SK-N-SH treated with all-trans-retinoic acid at 6 μM for 48 hours (cell line): ENCODE measurements at regions not wholly inside any gene's neighbourhood (a gene's known extent, or its start where the extent isn't known, plus 50 kb on each side); places are given as distances from the start of the nearest gene placed in this dataset.

Experiments
- ATAC-seq: fragments of 200-7000 bp; cut with Tn5 transposase; 3 replicates; pipeline ENCODE4 v1.9.1; 2020; ENCODE audit warnings: mild to moderate bottlenecking, moderate library complexity
- ARNTL ChIP-seq: fragments of 450-650 bp; formaldehyde crosslinking; IDR thresholded peaks from 2 replicates; pipeline ENCODE4 v1.5.0; 2020; ENCODE audit warnings: low read depth, mild to moderate bottlenecking, moderate library complexity, borderline replicate concordance
- BACH2 ChIP-seq: fragments of 250-450 bp; sonication (Bioruptor Pico); IDR thresholded peaks from 2 replicates; pipeline ENCODE4 v1.9.0; 2021; ENCODE audit warnings: mild to moderate bottlenecking, borderline replicate concordance
- ESRRG ChIP-seq: fragments of 250-450 bp; sonication (Bioruptor Pico); IDR thresholded peaks from 2 replicates; pipeline ENCODE4 v1.6.1; 2021; ENCODE audit warnings: mild to moderate bottlenecking
- GLIS3 ChIP-seq: fragments of 250-450 bp; sonication (Bioruptor Pico); IDR thresholded peaks from 2 replicates; pipeline ENCODE4 v1.5.0; 2020; ENCODE audit warnings: mild to moderate bottlenecking, moderate library complexity
- ISL1 ChIP-seq: fragments of 250-450 bp; sonication (Bioruptor Pico); IDR thresholded peaks from 2 replicates; pipeline ENCODE4 v2.1.2; 2022; ENCODE audit warnings: mild to moderate bottlenecking, moderate library complexity
- OSR1 ChIP-seq: fragments of 250-450 bp; sonication (Bioruptor Pico); IDR thresholded peaks from 2 replicates; pipeline ENCODE4 v1.8.0; 2022; ENCODE audit warnings: moderate library complexity, mild to moderate bottlenecking, inconsistent platforms
- PPARA ChIP-seq: fragments of 250-450 bp; sonication (Bioruptor Pico); IDR thresholded peaks from 2 replicates; pipeline ENCODE4 v1.5.0; 2020; ENCODE audit warnings: mild to moderate bottlenecking, borderline replicate concordance
- RARB ChIP-seq: fragments of 250-450 bp; sonication (Bioruptor Pico); IDR thresholded peaks from 2 replicates; pipeline ENCODE4 v1.8.0; 2021; ENCODE audit warnings: mild to moderate bottlenecking, moderate library complexity
- SNAI2 ChIP-seq: fragments of 250-450 bp; sonication (Bioruptor Pico); IDR thresholded peaks from 2 replicates; pipeline ENCODE4 v1.5.0; 2020; ENCODE audit warnings: mild to moderate bottlenecking, moderate library complexity
- TCF4 ChIP-seq: fragments of 250-450 bp; sonication (Bioruptor Pico); IDR thresholded peaks from 2 replicates; pipeline ENCODE4 v1.8.0; 2021; ENCODE audit warnings: mild to moderate bottlenecking, moderate library complexity, borderline replicate concordance
- TOX ChIP-seq: fragments of 250-450 bp; sonication (Bioruptor Pico); IDR thresholded peaks from 2 replicates; pipeline ENCODE4 v1.8.0; 2021; ENCODE audit warnings: mild to moderate bottlenecking, moderate library complexity, borderline replicate concordance
- ZC3H10 ChIP-seq: fragments of 250-450 bp; sonication (Bioruptor Pico); IDR thresholded peaks from 2 replicates; pipeline ENCODE4 v1.5.1; 2021; ENCODE audit warnings: mild to moderate bottlenecking, moderate library complexity
- ZFP3 ChIP-seq: fragments of 250-450 bp; sonication (Bioruptor Pico); IDR thresholded peaks from 2 replicates; pipeline ENCODE4 v1.5.0; 2020; ENCODE audit warnings: mild to moderate bottlenecking, moderate library complexity
- ZFP30 ChIP-seq: fragments of 450-650 bp; formaldehyde crosslinking; IDR thresholded peaks from 2 replicates; pipeline ENCODE4 v1.5.0; 2022; ENCODE audit warnings: mild to moderate bottlenecking, moderate library complexity
- ZNF565 ChIP-seq: fragments of 450-650 bp; formaldehyde crosslinking; conservative IDR thresholded peaks from 2 replicates; pipeline ENCODE4 v1.5.0; 2020; ENCODE audit warnings: low read depth, mild to moderate bottlenecking, moderate library complexity
- ZNF70 ChIP-seq: fragments of 450-650 bp; formaldehyde crosslinking; IDR thresholded peaks from 2 replicates; pipeline ENCODE4 v1.5.0; 2020; ENCODE audit warnings: mild to moderate bottlenecking, moderate library complexity
- ZNF8 ChIP-seq: fragments of 450-650 bp; formaldehyde crosslinking; IDR thresholded peaks from 2 replicates; pipeline ENCODE4 v1.5.0; 2020; ENCODE audit warnings: mild to moderate bottlenecking, moderate library complexity
- TF ChIP-seq, protein P1 (sequence below): fragments of 250-450 bp; sonication (Bioruptor Pico); IDR thresholded peaks from 2 replicates; pipeline ENCODE4 v1.8.0; 2020; ENCODE audit warnings: mild to moderate bottlenecking, moderate library complexity, borderline replicate concordance
- TF ChIP-seq, protein P2 (sequence below): fragments of 250-450 bp; sonication (Bioruptor Pico); IDR thresholded peaks from 2 replicates; pipeline ENCODE4 v1.5.1; 2020; ENCODE audit warnings: low read depth, mild to moderate bottlenecking, moderate library complexity
- TF ChIP-seq, protein P3 (sequence below): fragments of 250-450 bp; sonication (Bioruptor Pico); IDR thresholded peaks from 2 replicates; pipeline ENCODE4 v1.8.0; 2021; ENCODE audit warnings: low read depth, mild to moderate bottlenecking, moderate library complexity, borderline replicate concordance
- TF ChIP-seq, protein P4 (sequence below): fragments of 250-450 bp; sonication (Bioruptor Pico); IDR thresholded peaks from 2 replicates; pipeline ENCODE4 v1.5.0; 2020; ENCODE audit warnings: mild to moderate bottlenecking, moderate library complexity

DNA sequence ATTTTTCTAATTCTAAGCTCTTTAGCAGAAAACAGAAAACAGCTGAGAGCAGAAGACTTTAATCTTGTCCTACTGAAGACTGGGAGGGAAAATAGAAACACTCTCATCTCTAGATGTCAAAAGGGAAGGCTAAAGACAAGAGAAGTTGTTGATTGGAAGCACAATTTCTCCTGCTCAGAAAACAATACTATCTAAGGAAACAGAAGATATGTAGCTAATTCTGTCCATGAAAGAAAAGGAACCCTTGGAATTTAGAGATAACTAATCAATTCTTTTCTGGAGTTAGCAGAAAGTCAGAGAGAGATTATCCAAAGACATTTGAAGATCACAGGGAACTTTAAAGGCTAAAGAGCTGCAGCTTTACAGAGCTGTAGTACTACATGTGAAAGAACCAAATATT lies 126.2 kb downstream of the HSD17B3 start (continued):
- no peak for TF ChIP-seq ISL1 (CRISPR knock-in tag)

DNA sequence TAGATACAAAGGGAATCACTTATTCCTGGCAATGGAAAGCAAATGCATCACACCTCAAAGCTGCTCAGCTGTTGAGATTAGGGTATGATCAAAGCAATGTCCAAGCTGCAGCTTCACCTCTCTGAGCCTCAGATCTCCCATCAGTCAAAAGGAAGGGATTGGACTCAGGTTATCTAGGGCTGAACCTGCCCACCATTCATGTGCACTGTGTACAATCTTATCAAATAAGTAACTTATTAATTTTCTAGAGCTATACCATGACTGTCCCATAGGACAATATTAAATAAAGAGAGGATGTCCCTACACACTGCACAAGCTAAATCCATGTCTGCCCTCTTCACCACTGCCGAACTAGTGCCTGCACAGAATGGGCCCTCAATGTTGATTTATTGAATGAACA lies 127.0 kb downstream of the HSD17B3 start:
- no peak for ATAC-seq
- TF ChIP-seq ZNF8 (no peak), ARNTL (CRISPR knock-in tag) (no peak), TCF4 (CRISPR knock-in tag) (no peak), ISL1 (CRISPR knock-in tag) (no peak), RARB (CRISPR knock-in tag) (no peak), SNAI2 (CRISPR knock-in tag) (no peak), ZC3H10 (CRISPR knock-in tag) (no peak), ZFP30 (no peak), ZFP3 (CRISPR knock-in tag) (no peak), BACH2 (CRISPR knock-in tag) (no peak), TOX (no peak), PPARA (CRISPR knock-in tag) (no peak)
- TF ChIP-seq, protein P1, sequence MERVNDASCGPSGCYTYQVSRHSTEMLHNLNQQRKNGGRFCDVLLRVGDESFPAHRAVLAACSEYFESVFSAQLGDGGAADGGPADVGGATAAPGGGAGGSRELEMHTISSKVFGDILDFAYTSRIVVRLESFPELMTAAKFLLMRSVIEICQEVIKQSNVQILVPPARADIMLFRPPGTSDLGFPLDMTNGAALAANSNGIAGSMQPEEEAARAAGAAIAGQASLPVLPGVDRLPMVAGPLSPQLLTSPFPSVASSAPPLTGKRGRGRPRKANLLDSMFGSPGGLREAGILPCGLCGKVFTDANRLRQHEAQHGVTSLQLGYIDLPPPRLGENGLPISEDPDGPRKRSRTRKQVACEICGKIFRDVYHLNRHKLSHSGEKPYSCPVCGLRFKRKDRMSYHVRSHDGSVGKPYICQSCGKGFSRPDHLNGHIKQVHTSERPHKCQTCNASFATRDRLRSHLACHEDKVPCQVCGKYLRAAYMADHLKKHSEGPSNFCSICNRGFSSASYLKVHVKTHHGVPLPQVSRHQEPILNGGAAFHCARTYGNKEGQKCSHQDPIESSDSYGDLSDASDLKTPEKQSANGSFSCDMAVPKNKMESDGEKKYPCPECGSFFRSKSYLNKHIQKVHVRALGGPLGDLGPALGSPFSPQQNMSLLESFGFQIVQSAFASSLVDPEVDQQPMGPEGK = no peak
- TF ChIP-seq, protein P2, sequence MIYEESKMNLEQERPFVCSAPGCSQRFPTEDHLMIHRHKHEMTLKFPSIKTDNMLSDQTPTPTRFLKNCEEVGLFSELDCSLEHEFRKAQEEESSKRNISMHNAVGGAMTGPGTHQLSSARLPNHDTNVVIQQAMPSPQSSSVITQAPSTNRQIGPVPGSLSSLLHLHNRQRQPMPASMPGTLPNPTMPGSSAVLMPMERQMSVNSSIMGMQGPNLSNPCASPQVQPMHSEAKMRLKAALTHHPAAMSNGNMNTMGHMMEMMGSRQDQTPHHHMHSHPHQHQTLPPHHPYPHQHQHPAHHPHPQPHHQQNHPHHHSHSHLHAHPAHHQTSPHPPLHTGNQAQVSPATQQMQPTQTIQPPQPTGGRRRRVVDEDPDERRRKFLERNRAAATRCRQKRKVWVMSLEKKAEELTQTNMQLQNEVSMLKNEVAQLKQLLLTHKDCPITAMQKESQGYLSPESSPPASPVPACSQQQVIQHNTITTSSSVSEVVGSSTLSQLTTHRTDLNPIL (CRISPR knock-in tag) = no peak

DNA sequence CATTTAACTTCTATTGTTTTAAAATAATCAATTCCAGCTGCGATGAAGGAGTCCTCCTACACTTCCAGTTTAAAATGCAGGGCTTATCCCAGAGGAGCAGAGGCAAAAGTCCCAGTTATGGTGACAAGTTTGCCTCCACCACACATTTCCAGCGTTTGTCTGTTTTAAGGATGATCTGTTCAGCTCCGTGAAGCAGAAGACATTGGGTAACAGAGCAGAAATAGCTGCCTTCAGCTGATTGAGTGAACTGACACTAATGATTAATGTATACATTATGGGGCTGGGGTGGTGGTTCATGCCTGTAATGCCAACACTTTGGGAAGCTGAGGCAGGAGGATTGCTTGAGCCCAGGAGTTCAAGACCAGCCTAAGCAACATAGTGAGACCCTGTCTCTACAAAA lies 127.6 kb downstream of the HSD17B3 start:
- no peak for ATAC-seq
- TF ChIP-seq ZNF565 (CRISPR knock-in tag) = no peak
- TF ChIP-seq ISL1 (CRISPR knock-in tag) = no peak
- TF ChIP-seq, all 23 proteins: peak for 0

DNA sequence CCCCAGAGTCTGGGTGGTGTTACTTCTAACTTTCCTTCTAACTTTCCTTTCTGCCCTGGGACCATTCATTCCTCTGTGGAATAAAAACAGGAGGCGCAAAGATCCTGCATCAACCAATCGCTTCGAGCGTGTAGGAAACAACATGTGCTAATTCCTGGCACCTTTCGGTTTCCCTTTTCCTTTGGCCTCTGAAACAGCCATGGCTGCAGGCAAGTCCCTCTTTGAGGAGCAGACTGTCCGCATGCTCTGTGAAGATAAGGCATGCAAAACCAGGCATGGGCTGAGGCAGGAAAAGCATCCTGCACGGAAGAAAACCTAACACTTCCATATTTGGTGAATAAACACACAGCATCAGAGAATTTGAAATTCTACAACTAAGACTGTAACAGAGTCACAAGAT lies 128.3 kb downstream of the HSD17B3 start:
- TF ChIP-seq ZC3H10 (CRISPR knock-in tag) = no peak
- TF ChIP-seq GLIS3 (CRISPR knock-in tag) = no peak
- TF ChIP-seq ZNF70 (CRISPR knock-in tag) = no peak
- TF ChIP-seq ZNF565 (CRISPR knock-in tag) = no peak
- no peak for TF ChIP-seq TOX
- no peak for TF ChIP-seq ZFP3 (CRISPR knock-in tag)
- TF ChIP-seq ZFP30 = no peak
- no peak for ATAC-seq

DNA sequence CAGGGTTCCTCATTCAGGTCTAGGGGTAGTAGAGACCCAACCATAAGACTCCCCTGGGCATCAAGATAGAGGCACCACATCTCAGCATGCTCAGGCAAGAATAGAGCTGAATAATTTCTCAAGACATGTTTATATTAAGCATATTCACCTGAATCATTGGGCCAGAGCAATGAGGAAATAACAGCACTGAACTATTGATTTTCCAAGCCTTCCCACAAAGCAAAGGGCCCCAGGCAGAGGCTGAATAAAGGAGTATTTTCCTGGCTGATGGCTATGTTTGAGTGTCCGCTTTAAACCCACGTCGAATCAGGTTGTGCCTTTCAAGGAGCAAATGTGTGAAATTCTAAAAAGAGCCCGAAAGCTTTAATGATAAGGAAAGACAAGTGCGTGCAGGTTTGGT lies 129.2 kb downstream of the HSD17B3 start:
- ATAC-seq = no peak
- TF ChIP-seq ZFP30 = no peak
- no peak for TF ChIP-seq ARNTL (CRISPR knock-in tag)
- TF ChIP-seq TOX = no peak
- no peak for TF ChIP-seq ESRRG
- no peak for TF ChIP-seq OSR1 (CRISPR knock-in tag)
- TF ChIP-seq, protein P1 = no peak
- no peak for TF ChIP-seq ISL1 (CRISPR knock-in tag)
- TF ChIP-seq, all 23 proteins: peak for 0

DNA sequence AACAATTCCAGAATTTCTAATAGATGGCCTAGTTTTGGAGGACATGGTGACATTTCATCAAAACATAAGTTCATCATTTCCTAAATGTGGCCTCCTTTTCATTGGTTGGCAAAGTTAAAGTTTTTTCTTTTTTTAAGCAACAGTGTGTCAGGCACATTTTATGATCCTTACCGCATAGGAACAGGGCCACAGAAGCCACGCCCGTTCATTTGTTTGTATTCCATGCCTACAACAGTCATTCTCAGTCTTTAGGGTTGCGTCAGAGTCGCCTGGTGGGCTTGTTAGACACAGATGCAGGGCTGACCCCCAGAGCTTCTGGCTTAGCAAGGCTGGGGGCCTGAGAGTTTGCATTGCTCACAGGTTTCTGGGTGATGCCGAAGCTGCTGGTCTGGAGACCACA lies 130.2 kb downstream of the HSD17B3 start:
- ATAC-seq = no peak
- TF ChIP-seq TCF4 (CRISPR knock-in tag) = no peak
- no peak for TF ChIP-seq BACH2 (CRISPR knock-in tag)
- no peak for TF ChIP-seq ZFP30
- TF ChIP-seq, protein P3, sequence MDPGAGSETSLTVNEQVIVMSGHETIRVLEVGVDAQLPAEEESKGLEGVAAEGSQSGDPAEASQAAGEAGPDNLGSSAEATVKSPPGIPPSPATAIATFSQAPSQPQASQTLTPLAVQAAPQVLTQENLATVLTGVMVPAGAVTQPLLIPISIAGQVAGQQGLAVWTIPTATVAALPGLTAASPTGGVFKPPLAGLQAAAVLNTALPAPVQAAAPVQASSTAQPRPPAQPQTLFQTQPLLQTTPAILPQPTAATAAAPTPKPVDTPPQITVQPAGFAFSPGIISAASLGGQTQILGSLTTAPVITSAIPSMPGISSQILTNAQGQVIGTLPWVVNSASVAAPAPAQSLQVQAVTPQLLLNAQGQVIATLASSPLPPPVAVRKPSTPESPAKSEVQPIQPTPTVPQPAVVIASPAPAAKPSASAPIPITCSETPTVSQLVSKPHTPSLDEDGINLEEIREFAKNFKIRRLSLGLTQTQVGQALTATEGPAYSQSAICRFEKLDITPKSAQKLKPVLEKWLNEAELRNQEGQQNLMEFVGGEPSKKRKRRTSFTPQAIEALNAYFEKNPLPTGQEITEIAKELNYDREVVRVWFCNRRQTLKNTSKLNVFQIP (CRISPR knock-in tag) = no peak
- no peak for TF ChIP-seq ZC3H10 (CRISPR knock-in tag)
- no peak for TF ChIP-seq ZNF70 (CRISPR knock-in tag)
- no peak for TF ChIP-seq SNAI2 (CRISPR knock-in tag)
- TF ChIP-seq ESRRG = no peak
- no peak for TF ChIP-seq TOX
- TF ChIP-seq OSR1 (CRISPR knock-in tag) = no peak
- no peak for TF ChIP-seq PPARA (CRISPR knock-in tag)
- no peak for TF ChIP-seq ZNF8
- TF ChIP-seq GLIS3 (CRISPR knock-in tag) = no peak
- TF ChIP-seq, protein P4, sequence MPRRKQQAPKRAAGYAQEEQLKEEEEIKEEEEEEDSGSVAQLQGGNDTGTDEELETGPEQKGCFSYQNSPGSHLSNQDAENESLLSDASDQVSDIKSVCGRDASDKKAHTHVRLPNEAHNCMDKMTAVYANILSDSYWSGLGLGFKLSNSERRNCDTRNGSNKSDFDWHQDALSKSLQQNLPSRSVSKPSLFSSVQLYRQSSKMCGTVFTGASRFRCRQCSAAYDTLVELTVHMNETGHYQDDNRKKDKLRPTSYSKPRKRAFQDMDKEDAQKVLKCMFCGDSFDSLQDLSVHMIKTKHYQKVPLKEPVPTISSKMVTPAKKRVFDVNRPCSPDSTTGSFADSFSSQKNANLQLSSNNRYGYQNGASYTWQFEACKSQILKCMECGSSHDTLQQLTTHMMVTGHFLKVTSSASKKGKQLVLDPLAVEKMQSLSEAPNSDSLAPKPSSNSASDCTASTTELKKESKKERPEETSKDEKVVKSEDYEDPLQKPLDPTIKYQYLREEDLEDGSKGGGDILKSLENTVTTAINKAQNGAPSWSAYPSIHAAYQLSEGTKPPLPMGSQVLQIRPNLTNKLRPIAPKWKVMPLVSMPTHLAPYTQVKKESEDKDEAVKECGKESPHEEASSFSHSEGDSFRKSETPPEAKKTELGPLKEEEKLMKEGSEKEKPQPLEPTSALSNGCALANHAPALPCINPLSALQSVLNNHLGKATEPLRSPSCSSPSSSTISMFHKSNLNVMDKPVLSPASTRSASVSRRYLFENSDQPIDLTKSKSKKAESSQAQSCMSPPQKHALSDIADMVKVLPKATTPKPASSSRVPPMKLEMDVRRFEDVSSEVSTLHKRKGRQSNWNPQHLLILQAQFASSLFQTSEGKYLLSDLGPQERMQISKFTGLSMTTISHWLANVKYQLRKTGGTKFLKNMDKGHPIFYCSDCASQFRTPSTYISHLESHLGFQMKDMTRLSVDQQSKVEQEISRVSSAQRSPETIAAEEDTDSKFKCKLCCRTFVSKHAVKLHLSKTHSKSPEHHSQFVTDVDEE (CRISPR knock-in tag) = no peak
- TF ChIP-seq RARB (CRISPR knock-in tag) = no peak
- TF ChIP-seq, protein P1 = no peak
